ENCODE measurements at regions not wholly inside any gene's neighbourhood (a gene's known extent, or its start where the extent isn't known, plus 50 kb on each side); places are given as distances from the start of the nearest gene placed in this dataset.

DNA sequence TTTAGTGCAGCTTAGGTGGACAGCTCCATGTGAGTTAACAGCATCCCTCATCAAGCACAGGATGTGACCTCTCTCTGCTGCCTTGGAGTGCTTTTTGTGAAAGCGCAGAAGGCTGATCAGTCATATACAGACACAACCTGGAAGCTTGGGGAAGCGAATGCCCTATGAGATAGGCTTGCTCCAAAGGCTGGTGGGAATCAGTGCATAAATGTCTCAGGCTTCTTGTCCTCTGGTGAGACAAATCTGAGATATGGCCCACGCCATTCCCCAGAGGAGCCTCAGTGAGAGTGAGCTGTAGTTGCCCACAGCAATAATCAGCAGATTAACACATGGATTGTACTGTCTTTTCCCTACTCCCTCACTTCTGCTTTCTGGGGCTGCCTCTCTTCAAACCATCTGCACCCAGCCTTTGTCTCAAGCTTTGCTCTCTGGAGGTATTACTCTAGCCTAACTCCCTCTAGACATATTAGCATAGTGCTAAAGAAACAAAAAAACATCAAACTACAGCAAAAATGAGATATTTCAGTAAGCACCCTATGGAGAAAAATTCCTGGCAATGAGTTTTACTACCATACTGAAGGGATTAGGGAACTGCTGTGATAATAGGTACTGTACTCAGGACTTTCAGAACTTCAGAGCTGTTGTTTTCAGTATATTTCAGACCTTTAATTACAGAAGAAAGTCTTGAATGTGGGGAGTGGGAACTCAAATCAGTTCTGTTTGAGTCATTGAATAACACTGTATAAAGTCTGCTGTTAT lies 113.7 kb downstream of the OXSM start:
- no peaks in the 10 kb centered on the region for H3K27me3 ChIP-seq (ENCODE audit: control insufficient read depth in 2 of 2, insufficient read depth in 2 of 2, low read length in 2 of 2)
- H3K36me3 ChIP-seq (ENCODE audit: control insufficient read depth in 2 of 2, extremely low read depth in 1 of 2, insufficient read depth in 2 of 2, low read length in 2 of 2) = no peaks in the 10 kb centered on the region
- H3K4me3 ChIP-seq (replicated peaks in 1 of 3; ENCODE audit: insufficient read depth in 1 of 3, low read depth in 1 of 3, low read length in 3 of 3) = no peak overlapping the region
- no peaks in the 10 kb centered on the region for H4K20me1 ChIP-seq (replicated peaks; ENCODE audit: control insufficient read depth, extremely low read depth, insufficient read depth, low read length)
- ChIA-PET CTCF (no interaction called here), POLR2A (no interaction called here)
- FAIRE-seq (no peak), DNase-seq (ENCODE audit: low read depth, low spot score) (no peak)
- H2AFZ ChIP-seq (ENCODE audit: low read depth, low read length) = no peak overlapping the region
- H3K27ac ChIP-seq (ENCODE audit: insufficient read depth, low read depth, low read length) = no peak overlapping the region
- H3K4me1 ChIP-seq (ENCODE audit: control insufficient read depth, extremely low read depth, insufficient read depth, low read length) = no peaks in the 10 kb centered on the region
- no peak overlapping the region for H3K9ac ChIP-seq (replicated peaks; ENCODE audit: extremely low read depth, insufficient read depth, low read length)
- no TSS peak for BruUV-seq (replicated peaks)
- no peaks in the 10 kb centered on the region for H3K79me2 ChIP-seq (ENCODE audit: control insufficient read depth, insufficient read depth, low read length)
- intact Hi-C loops (cut with micrococcal nuclease) (no loop called here), dilution Hi-C loops (cut with MboI; ENCODE audit: extremely low pct_ligation_motif_present, low sequenced_read_pairs) (no loop called here)
- no peaks in the 10 kb centered on the region for H3K9me3 ChIP-seq (replicated peaks; ENCODE audit: control insufficient read depth, insufficient read depth, low read length)
- no peak for TF ChIP-seq FOS (IDR thresholded peaks at IDR 0.05; ENCODE audit: borderline replicate concordance, insufficient read depth, low read length)
- TF ChIP-seq MYC (IDR thresholded peaks at IDR 0.05; ENCODE audit: low read depth, low read length) = no peak
- TF ChIP-seq GATA2 (IDR thresholded peaks at IDR 0.05; ENCODE audit: insufficient read depth, insufficient read length, low read depth, low read length) = no peak
- TF ChIP-seq, protein P1, sequence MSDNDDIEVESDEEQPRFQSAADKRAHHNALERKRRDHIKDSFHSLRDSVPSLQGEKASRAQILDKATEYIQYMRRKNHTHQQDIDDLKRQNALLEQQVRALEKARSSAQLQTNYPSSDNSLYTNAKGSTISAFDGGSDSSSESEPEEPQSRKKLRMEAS (IDR thresholded peaks at IDR 0.05; ENCODE audit: insufficient read depth, insufficient read length) = no peak
- no peak for TF ChIP-seq POLR2A (IDR thresholded peaks at IDR 0.05; ENCODE audit: low read depth, low read length)
- TF ChIP-seq, protein P2, sequence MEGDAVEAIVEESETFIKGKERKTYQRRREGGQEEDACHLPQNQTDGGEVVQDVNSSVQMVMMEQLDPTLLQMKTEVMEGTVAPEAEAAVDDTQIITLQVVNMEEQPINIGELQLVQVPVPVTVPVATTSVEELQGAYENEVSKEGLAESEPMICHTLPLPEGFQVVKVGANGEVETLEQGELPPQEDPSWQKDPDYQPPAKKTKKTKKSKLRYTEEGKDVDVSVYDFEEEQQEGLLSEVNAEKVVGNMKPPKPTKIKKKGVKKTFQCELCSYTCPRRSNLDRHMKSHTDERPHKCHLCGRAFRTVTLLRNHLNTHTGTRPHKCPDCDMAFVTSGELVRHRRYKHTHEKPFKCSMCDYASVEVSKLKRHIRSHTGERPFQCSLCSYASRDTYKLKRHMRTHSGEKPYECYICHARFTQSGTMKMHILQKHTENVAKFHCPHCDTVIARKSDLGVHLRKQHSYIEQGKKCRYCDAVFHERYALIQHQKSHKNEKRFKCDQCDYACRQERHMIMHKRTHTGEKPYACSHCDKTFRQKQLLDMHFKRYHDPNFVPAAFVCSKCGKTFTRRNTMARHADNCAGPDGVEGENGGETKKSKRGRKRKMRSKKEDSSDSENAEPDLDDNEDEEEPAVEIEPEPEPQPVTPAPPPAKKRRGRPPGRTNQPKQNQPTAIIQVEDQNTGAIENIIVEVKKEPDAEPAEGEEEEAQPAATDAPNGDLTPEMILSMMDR (IDR thresholded peaks at IDR 0.05; ENCODE audit: extremely low read depth in 1 of 2, insufficient read depth in 1 of 2, low read depth in 1 of 2, low read length in 2 of 2) = no peak
- no peak for TF ChIP-seq POLR2AphosphoS5 (IDR thresholded peaks at IDR 0.05; ENCODE audit: insufficient read depth, low read depth, low read length)
- TF ChIP-seq JUN (IDR thresholded peaks at IDR 0.05; ENCODE audit: borderline replicate concordance, insufficient read depth, insufficient read length, low read depth) = no peak
- no peak for TF ChIP-seq EZH2 (IDR thresholded peaks at IDR 0.05; ENCODE audit: borderline replicate concordance, low read depth, low read length, severe bottlenecking)
- no peaks in the 10 kb centered on the region for H3K9me1 ChIP-seq (replicated peaks; ENCODE audit: control insufficient read depth, extremely low read depth, insufficient read depth, low read length)
- H3K4me2 ChIP-seq (ENCODE audit: insufficient read depth, low read length) = no peak overlapping the region

Measured in endothelial cell of umbilical vein (primary cell).